ENCODE measurements at regions not wholly inside any gene's neighbourhood (a gene's known extent, or its start where the extent isn't known, plus 50 kb on each side); places are given as distances from the start of the nearest gene placed in this dataset.

DNA sequence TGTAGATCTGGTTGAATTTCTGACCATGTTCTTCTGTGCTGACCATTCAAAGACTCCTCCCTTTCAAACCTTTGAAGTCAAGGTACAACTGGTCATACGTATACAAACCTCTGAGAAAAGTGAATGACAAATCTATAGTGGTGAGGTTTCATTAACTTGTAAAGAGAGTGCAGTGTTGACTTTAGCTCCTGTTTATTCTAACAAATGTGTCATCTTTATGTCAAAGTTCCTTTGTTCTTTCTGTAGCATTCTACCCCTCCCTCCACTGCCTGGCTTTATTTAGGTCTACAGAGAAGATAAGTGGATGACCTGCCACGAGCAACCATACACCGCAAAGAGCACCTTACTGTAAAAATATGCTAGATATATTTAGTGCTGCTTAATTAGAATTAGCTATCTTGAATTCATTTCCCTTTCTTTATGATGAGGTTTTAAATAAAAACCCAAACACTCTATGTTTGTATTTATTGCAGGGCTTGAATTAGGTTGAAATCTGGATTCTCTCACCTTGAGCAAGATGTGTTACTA is 520.0 kb upstream of the CDH11 start (continued):
- TF ChIP-seq, protein P1, sequence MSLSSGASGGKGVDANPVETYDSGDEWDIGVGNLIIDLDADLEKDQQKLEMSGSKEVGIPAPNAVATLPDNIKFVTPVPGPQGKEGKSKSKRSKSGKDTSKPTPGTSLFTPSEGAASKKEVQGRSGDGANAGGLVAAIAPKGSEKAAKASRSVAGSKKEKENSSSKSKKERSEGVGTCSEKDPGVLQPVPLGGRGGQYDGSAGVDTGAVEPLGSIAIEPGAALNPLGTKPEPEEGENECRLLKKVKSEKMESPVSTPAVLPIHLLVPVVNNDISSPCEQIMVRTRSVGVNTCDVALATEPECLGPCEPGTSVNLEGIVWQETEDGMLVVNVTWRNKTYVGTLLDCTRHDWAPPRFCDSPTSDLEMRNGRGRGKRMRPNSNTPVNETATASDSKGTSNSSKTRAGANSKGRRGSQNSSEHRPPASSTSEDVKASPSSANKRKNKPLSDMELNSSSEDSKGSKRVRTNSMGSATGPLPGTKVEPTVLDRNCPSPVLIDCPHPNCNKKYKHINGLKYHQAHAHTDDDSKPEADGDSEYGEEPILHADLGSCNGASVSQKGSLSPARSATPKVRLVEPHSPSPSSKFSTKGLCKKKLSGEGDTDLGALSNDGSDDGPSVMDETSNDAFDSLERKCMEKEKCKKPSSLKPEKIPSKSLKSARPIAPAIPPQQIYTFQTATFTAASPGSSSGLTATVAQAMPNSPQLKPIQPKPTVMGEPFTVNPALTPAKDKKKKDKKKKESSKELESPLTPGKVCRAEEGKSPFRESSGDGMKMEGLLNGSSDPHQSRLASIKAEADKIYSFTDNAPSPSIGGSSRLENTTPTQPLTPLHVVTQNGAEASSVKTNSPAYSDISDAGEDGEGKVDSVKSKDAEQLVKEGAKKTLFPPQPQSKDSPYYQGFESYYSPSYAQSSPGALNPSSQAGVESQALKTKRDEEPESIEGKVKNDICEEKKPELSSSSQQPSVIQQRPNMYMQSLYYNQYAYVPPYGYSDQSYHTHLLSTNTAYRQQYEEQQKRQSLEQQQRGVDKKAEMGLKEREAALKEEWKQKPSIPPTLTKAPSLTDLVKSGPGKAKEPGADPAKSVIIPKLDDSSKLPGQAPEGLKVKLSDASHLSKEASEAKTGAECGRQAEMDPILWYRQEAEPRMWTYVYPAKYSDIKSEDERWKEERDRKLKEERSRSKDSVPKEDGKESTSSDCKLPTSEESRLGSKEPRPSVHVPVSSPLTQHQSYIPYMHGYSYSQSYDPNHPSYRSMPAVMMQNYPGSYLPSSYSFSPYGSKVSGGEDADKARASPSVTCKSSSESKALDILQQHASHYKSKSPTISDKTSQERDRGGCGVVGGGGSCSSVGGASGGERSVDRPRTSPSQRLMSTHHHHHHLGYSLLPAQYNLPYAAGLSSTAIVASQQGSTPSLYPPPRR (CRISPR knock-in tag; IDR thresholded peaks at IDR 0.05; ENCODE audit: borderline replicate concordance): peak; percentile 75; the same call in 1 of the 2 replicates
- TF ChIP-seq ZNF567 (CRISPR knock-in tag; IDR thresholded peaks at IDR 0.05; ENCODE audit: borderline replicate concordance) (no peak), ZNF850 (CRISPR knock-in tag; conservative IDR thresholded peaks at IDR 0.05) (no peak), ZNF460 (CRISPR knock-in tag; IDR thresholded peaks at IDR 0.05; ENCODE audit: borderline replicate concordance) (no peak; the same call in 1 of the 2 replicates), TCF7 (IDR thresholded peaks at IDR 0.05; ENCODE audit: low read depth) (peak; percentile 88), PHF21A (CRISPR knock-in tag; IDR thresholded peaks at IDR 0.05) (0 out of 2 replicates have a peak, but pooled peaks have one; percentile 46), FOXK1 (CRISPR knock-in tag; IDR thresholded peaks at IDR 0.05; ENCODE audit: borderline replicate concordance, low read depth) (peak; percentile 37; the same call in 1 of the 2 replicates), ZKSCAN8 (CRISPR knock-in tag; IDR thresholded peaks at IDR 0.05; ENCODE audit: borderline replicate concordance) (peak; percentile 52; the same call in 1 of the 2 replicates), BCL6 (CRISPR knock-in tag; IDR thresholded peaks at IDR 0.05) (peak; percentile 51; the same call in 1 of the 2 replicates), RARA (CRISPR knock-in tag; IDR thresholded peaks at IDR 0.05) (peak; percentile 39; the same call in 1 of the 2 replicates), NCOR1 (IDR thresholded peaks at IDR 0.05; ENCODE audit: borderline replicate concordance, low read length) (peak; percentile 72; the same call in 1 of the 2 replicates), SP5 (CRISPR knock-in tag; IDR thresholded peaks at IDR 0.05; ENCODE audit: borderline replicate concordance, low read depth) (peak; percentile 90)
- TF ChIP-seq, protein P2, sequence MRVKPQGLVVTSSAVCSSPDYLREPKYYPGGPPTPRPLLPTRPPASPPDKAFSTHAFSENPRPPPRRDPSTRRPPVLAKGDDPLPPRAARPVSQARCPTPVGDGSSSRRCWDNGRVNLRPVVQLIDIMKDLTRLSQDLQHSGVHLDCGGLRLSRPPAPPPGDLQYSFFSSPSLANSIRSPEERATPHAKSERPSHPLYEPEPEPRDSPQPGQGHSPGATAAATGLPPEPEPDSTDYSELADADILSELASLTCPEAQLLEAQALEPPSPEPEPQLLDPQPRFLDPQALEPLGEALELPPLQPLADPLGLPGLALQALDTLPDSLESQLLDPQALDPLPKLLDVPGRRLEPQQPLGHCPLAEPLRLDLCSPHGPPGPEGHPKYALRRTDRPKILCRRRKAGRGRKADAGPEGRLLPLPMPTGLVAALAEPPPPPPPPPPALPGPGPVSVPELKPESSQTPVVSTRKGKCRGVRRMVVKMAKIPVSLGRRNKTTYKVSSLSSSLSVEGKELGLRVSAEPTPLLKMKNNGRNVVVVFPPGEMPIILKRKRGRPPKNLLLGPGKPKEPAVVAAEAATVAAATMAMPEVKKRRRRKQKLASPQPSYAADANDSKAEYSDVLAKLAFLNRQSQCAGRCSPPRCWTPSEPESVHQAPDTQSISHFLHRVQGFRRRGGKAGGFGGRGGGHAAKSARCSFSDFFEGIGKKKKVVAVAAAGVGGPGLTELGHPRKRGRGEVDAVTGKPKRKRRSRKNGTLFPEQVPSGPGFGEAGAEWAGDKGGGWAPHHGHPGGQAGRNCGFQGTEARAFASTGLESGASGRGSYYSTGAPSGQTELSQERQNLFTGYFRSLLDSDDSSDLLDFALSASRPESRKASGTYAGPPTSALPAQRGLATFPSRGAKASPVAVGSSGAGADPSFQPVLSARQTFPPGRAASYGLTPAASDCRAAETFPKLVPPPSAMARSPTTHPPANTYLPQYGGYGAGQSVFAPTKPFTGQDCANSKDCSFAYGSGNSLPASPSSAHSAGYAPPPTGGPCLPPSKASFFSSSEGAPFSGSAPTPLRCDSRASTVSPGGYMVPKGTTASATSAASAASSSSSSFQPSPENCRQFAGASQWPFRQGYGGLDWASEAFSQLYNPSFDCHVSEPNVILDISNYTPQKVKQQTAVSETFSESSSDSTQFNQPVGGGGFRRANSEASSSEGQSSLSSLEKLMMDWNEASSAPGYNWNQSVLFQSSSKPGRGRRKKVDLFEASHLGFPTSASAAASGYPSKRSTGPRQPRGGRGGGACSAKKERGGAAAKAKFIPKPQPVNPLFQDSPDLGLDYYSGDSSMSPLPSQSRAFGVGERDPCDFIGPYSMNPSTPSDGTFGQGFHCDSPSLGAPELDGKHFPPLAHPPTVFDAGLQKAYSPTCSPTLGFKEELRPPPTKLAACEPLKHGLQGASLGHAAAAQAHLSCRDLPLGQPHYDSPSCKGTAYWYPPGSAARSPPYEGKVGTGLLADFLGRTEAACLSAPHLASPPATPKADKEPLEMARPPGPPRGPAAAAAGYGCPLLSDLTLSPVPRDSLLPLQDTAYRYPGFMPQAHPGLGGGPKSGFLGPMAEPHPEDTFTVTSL (CRISPR knock-in tag; IDR thresholded peaks at IDR 0.05; ENCODE audit: borderline replicate concordance): peak; percentile 92
- TF ChIP-seq, protein P3, sequence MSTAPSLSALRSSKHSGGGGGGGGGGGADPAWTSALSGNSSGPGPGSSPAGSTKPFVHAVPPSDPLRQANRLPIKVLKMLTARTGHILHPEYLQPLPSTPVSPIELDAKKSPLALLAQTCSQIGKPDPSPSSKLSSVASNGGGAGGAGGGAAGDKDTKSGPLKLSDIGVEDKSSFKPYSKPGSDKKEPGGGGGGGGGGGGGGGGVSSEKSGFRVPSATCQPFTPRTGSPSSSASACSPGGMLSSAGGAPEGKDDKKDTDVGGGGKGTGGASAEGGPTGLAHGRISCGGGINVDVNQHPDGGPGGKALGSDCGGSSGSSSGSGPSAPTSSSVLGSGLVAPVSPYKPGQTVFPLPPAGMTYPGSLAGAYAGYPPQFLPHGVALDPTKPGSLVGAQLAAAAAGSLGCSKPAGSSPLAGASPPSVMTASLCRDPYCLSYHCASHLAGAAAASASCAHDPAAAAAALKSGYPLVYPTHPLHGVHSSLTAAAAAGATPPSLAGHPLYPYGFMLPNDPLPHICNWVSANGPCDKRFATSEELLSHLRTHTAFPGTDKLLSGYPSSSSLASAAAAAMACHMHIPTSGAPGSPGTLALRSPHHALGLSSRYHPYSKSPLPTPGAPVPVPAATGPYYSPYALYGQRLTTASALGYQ (CRISPR knock-in tag; IDR thresholded peaks at IDR 0.05): peak; percentile 53; the same call in 1 of the 2 replicates
- TF ChIP-seq, protein P4, sequence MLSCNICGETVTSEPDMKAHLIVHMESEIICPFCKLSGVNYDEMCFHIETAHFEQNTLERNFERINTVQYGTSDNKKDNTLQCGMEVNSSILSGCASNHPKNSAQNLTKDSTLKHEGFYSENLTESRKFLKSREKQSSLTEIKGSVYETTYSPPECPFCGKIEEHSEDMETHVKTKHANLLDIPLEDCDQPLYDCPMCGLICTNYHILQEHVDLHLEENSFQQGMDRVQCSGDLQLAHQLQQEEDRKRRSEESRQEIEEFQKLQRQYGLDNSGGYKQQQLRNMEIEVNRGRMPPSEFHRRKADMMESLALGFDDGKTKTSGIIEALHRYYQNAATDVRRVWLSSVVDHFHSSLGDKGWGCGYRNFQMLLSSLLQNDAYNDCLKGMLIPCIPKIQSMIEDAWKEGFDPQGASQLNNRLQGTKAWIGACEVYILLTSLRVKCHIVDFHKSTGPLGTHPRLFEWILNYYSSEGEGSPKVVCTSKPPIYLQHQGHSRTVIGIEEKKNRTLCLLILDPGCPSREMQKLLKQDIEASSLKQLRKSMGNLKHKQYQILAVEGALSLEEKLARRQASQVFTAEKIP (CRISPR knock-in tag; IDR thresholded peaks at IDR 0.05; ENCODE audit: borderline replicate concordance): no peak
